ENCODE measurements at regions not wholly inside any gene's neighbourhood (a gene's known extent, or its start where the extent isn't known, plus 50 kb on each side); places are given as distances from the start of the nearest gene placed in this dataset.
A peak's percentile ranks its signal among the peaks of the same experiment; 100 is the strongest.

DNA sequence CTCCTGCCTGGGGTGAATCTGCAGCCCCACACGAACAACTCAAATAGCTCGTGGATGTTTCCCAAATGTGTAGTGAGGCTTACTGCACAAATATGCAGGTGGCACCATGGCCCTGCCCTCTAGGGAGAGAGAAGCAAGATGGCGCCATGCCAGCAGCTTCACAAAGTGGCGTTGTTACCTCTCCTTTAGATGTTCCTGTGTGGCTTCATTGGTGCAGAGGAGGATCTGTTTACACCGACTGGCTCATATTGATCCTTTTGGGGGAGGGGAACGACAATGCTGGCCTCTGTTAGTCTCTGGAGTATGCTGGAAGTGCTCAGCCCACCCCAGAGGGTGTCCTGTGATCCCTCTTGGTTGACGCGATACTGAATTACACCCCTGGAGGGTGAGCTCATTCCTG, 99.5 kb upstream of the GATA6 start:
- DNase-seq (ENCODE audit: low spot score): no peak

DNA sequence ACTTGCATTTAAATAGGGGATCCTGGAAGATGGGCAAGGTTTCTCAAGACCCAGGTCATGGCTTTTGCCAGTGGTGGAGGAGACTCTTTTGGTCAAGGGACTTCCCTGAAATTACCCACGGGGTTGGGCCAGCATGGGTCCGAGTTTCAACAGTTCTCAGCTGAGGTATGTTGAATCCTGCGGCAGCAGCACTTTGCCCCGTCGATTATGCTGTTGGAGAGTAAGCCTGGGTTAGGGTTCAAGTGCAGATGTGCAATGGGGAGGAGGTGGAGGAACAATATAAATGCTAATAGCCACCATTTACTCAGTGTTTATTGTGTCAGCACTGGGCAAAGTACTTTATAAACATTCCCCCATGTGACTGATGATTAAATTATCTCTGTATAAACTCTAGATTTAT, 96.0 kb upstream of the GATA6 start:
- no peak for DNase-seq (ENCODE audit: low spot score)

GRCh38 chr18:22074282-22075070, 94.9 kb upstream of the GATA6 start:
- DNase-seq (ENCODE audit: low spot score): no peak

DNA sequence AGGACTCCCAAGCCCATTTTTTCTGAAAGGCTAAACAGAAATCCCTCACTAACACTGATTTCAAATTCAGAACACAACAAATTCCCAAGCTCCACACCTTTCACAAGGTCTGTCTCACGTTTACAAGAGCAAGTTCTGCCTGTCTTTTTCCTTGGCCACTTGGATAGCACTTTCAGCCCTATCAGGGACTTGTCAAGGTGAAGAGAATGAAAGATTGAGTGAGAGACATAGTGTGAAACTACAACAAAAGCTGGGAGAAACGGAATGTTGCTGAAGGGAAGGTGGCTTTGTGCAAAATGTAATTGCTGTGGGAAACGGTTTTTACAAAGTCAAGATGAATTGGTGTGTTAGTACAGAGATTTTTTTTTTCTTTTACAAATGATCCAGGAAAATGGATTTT, 89.4 kb upstream of the GATA6 start:
- no peak for DNase-seq (ENCODE audit: low spot score)

DNA sequence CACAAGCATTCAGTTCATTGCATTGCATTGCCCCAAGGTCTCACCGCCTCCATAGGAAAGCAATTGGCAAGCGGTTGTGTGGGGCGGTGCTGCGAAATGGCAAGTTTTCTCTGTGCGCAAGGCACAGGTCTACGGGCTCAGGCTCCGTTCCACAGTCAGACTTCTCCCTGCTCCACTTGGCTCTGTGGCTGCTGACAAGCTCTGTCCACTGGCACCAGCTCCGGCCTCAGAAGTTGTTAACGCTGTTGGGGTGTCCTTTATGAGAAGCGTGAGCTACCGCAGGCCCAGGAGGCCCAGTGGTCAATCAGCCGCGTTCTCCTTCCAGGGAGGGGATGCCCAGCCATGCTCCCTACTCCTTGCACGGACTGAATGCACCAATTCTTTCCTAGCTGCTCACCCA, 87.0 kb upstream of the GATA6 start:
- DNase-seq (ENCODE audit: low spot score): no peak

DNA sequence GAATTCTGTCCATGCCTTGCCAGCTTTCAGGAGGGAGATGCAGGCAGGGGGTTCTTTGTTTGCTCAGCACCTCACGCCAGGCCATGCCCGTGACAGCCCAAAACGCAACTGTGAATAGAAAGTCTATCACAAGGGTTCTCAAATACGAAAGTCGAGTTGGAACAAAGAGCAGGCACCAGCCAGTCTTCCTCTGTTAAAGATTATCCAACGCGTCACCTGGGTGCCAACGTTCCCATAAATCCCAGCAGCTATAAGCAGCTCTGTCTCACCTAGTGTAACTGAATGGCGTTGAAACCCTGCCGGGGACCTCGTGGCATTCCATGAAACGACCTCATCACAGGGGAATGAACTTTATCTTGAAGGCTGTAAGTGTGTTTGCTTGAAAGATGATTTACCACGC, 84.8 kb upstream of the GATA6 start:
- no peak for DNase-seq (ENCODE audit: low spot score)

DNA sequence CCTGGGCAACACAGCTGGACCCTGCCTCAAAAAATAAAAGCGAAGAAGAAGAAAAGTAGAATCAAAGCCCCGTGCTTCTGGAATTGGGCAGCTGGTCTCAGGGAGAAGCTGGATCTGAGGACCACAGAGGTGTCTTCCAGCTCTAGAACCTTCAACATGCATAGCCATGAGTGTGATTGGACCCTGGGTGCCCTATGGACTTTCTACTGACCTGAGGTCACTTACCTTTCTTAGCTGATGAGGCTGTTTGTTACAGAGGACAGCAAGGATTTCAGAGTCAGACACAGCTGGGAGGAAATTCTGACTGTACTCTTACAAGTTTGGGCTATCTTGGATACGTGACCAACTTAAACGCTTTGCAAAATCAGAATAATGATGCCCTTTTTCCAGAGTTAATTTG, 82.4 kb upstream of the GATA6 start:
- no peak for DNase-seq (ENCODE audit: low spot score)

GRCh38 chr18:22088029-22088428, 81.4 kb upstream of the GATA6 start:
- no peak for DNase-seq (ENCODE audit: low spot score)

GRCh38 chr18:22088996-22089640, 80.3 kb upstream of the GATA6 start:
- peak; percentile 40 for DNase-seq (ENCODE audit: low spot score)

DNA sequence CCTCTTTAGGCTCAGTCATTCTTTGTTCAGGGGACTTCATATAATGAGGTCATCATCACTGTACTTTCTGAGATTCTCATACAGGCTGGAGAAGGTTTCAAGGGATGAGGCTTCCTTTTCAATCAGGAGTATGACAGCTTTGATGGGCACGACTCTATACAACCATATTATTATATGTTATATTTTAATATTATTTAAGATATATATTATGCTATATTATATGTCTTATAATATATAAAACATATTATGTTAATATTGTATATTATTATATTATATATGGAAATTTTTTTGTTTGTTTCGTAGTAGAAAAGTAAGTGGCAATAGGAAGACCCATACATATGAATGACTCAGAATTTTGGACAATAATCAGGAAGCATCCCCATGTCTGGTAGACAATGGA, 78.0 kb upstream of the GATA6 start:
- DNase-seq (ENCODE audit: low spot score): no peak

GRCh38 chr18:22093731-22094357, 75.5 kb upstream of the GATA6 start:
- no peak for DNase-seq (ENCODE audit: low spot score)

- peak; percentile 66 for DNase-seq (ENCODE audit: low spot score)
Measured at GRCh38 chr18:22094358-22094734, 75.0 kb upstream of the GATA6 start.

DNA sequence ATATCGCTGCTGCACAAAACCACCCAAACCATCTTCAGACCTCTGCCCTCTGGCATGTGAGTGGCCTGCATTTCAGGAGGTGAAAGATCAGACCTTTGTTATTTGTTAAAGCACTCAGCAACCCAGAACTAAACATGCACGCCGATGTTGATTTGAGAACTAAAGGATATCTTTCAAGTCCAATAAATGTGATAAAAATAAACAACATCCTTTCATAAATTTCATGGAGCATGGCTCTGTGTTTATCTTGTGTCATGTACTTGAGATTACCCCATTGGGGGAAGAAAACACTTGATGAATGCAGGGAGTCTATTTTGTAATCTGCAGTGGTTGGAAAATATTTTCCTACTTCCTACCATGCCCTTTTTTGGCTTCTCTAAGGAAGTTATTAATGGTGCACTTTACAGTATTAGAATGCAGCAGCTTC, 70.8 kb upstream of the GATA6 start:
- DNase-seq (ENCODE audit: low spot score): no peak

DNA sequence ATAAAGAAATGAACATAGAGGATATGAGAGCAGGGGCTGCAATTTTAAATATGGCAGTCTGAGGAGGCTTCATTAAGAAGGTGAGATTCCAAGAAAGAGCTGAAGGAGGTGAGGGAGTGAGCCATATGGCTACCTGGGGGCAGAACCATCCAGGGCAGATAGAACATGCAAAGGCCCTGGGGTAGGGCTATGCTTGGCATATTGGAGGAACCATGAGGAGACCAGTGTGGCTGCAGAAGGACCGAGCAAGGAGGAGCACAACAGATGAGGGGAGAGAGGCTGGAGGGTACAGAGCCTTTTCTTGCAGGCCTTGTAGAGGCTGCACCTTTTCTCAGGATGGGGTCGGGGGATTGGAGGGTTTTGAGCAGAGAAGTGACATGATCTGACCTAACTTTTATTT, 69.5 kb upstream of the GATA6 start:
- DNase-seq (ENCODE audit: low spot score): no peak

GRCh38 chr18:22101731-22102130, 67.7 kb upstream of the GATA6 start:
- no peak for DNase-seq (ENCODE audit: low spot score)

- DNase-seq (ENCODE audit: low spot score): peak; percentile 47
Measured at GRCh38 chr18:22102953-22103646, 66.3 kb upstream of the GATA6 start.

DNA sequence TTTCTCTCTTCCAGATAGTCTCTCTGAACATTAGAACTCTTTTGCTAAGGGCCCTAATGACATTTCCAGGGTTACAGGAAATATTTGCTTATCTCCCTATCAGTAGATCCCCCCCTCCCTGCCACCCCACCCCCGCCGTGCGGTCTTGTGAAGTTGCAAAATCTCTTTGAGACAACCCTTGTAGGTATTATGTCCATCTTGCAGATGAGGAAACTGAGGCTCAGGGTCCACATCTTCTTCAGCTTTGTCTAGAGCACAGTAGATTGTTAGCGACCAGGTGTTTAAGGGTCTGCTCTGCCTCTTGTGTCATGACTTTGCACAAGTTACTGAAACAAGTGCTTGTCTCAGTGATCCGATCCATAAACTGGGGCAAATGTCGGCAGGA, 65.8 kb upstream of the GATA6 start:
- DNase-seq (ENCODE audit: low spot score): no peak

DNA sequence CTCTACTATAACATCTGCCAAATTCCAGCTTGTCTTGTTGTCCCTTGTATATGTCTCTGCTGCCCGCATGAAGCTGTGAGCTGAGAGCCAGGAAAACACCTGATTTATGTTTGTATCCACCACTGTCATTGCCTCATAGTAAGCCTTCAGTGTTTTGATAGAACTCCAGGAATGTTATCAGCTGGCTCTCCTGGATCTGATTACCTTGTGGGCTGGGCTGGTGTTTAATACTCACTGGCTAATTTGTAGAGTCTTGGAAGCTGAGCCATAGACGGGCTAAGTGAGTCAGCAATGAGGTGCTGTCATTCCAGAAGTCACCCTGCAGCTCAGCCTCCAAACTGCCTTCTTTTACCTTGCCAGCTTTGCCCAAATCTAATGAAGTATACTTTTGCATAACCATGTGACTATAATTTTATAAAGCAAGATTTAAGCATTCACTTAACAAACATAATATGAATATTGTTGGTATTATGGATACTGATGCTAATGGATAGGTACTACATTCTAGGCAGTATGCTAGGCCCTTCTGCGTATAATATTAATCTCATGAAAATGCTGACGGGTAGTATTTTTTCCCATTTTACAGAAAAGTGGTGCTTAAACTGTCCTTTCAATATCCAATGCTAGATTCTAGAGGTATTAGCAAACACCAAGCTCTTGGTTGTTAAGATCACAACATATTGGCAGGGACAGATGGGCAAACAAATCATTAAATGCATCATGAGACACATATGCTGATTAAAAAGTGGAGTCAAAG, 62.7 kb upstream of the GATA6 start:
- no peak for DNase-seq (ENCODE audit: low spot score)

GRCh38 chr18:22108674-22109073, 60.7 kb upstream of the GATA6 start:
- no peak for DNase-seq (ENCODE audit: low spot score)

GRCh38 chr18:22109535-22109934, 59.9 kb upstream of the GATA6 start:
- DNase-seq (ENCODE audit: low spot score): no peak

DNA sequence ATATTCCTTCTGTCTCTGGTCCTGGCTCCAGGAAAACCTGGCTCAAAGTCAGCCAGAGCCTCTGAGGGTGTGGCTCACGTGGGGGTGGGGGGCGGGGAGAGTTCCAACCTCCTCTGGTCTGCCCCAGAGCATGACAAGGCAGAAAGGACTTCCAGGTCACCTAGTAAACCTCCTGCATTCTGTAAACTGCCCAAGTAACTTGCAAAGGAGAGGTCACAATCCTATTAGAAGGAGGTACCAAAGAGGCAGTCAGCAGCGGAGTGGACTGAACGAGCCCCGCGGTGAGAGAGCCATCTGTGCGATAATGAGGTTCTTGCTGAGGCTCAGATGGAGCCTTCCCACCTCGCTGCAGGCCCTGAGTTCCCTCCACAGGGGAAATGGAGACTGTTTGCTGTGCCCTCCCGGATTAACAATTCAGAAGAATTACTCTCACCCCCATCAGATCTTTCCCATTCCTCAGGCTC, 58.9 kb upstream of the GATA6 start:
- no peak for DNase-seq (ENCODE audit: low spot score)

- no peak for DNase-seq (ENCODE audit: low spot score)
Measured at GRCh38 chr18:22112215-22112614, 57.2 kb upstream of the GATA6 start.

Measured in umbilical cord (tissue), 1 donor.